Suprapubic skin (tissue), 4 donors: ENCODE measurements at regions not wholly inside any gene's neighbourhood (a gene's known extent, or its start where the extent isn't known, plus 50 kb on each side); places are given as distances from the start of the nearest gene placed in this dataset.

Source experiments
- CTCF ChIP-seq, 2 donors: fragments of 200-600 bp in 1 of 2; fragments of 450-650 bp in 1 of 2; sonication (generic) in 1 of 2; IDR thresholded peaks; one replicate each; pipeline ENCODE4 v1.5.1; 2016 to 2019; ENCODE audit warnings: antibody characterized with exemption in 2 of 2, mild to moderate bottlenecking in 1 of 2, moderate library complexity in 1 of 2
- EP300 ChIP-seq: sonication (generic); formaldehyde crosslinking; IDR thresholded peaks from one replicate; pipeline ENCODE4 v1.6.1; 2017; ENCODE audit warnings: antibody characterized with exemption
- POLR2A ChIP-seq, 2 donors: fragments of 450-650 bp; IDR thresholded peaks; one replicate each; pipeline ENCODE4 v1.6.1; 2017; ENCODE audit warnings: antibody characterized with exemption in 2 of 2, mild to moderate bottlenecking in 2 of 2, moderate library complexity in 2 of 2
- POLR2AphosphoS5 ChIP-seq, 3 donors: sonication (generic); formaldehyde crosslinking; IDR thresholded peaks; one replicate each; pipeline ENCODE4 v1.6.1; 2017; ENCODE audit warnings: antibody characterized with exemption in 3 of 3

GRCh38 chr18:66838340-66838987 lies 234.6 kb upstream of the CDH19 start:
- TF ChIP-seq POLR2AphosphoS5 (IDR thresholded peaks at IDR 0.05): no peak
- TF ChIP-seq CTCF (IDR thresholded peaks at IDR 0.05): no peak
- no peak for TF ChIP-seq EP300
- TF ChIP-seq POLR2A (IDR thresholded peaks at IDR 0.05): no peak
